Epithelial cell of proximal tubule (primary cell): ENCODE measurements at regions not wholly inside any gene's neighbourhood (a gene's known extent, or its start where the extent isn't known, plus 50 kb on each side); places are given as distances from the start of the nearest gene placed in this dataset.

Source experiments
- DNase-seq: peaks from one replicate; pipeline ENCODE4 v3.0.0-alpha.2; 2011; ENCODE audit warnings: low read depth
- H3K4me3 ChIP-seq: 2 replicates; pipeline ENCODE4 v1.5.1; 2011; ENCODE audit warnings: low read depth, mild to moderate bottlenecking, low read length
- TF ChIP-seq, protein P1 (sequence below): conservative IDR thresholded peaks from 2 replicates; pipeline ENCODE4 v1.5.1; 2012; ENCODE audit warnings: low read depth, mild to moderate bottlenecking, low read length

DNA sequence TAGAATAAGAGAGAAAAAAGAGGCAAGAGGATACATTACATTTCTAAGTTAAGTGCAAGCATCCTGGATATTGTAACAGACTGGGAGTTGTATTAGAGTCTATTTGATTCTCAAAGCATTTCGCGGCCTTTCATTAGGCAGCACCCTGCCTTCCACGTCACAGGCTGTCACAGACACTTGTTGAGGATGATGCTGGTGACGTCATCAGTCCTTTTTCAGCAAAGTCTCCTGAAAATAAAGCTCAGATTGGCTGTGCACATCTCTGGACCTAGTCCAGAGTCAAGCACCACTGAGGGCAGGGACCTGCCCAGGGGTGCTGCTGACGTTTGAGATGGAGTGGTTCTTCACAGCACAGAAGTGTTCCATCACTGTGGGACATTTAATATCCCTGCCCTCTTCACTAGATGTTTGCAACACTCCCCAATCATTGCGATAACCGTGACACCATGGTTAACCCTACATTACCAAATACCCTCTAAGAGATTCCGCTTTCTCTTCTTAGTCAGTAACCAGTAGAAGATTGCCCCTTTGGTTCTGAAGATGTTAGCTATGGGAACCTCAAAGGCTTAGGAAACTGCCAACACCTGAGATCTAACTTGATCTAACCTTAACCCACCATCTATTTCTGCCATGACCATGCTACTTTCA, 72.7 kb upstream of the F3 start:
- no peak overlapping the region for H3K4me3 ChIP-seq
- TF ChIP-seq, protein P1, sequence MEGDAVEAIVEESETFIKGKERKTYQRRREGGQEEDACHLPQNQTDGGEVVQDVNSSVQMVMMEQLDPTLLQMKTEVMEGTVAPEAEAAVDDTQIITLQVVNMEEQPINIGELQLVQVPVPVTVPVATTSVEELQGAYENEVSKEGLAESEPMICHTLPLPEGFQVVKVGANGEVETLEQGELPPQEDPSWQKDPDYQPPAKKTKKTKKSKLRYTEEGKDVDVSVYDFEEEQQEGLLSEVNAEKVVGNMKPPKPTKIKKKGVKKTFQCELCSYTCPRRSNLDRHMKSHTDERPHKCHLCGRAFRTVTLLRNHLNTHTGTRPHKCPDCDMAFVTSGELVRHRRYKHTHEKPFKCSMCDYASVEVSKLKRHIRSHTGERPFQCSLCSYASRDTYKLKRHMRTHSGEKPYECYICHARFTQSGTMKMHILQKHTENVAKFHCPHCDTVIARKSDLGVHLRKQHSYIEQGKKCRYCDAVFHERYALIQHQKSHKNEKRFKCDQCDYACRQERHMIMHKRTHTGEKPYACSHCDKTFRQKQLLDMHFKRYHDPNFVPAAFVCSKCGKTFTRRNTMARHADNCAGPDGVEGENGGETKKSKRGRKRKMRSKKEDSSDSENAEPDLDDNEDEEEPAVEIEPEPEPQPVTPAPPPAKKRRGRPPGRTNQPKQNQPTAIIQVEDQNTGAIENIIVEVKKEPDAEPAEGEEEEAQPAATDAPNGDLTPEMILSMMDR = no peak
- no peak for DNase-seq

DNA sequence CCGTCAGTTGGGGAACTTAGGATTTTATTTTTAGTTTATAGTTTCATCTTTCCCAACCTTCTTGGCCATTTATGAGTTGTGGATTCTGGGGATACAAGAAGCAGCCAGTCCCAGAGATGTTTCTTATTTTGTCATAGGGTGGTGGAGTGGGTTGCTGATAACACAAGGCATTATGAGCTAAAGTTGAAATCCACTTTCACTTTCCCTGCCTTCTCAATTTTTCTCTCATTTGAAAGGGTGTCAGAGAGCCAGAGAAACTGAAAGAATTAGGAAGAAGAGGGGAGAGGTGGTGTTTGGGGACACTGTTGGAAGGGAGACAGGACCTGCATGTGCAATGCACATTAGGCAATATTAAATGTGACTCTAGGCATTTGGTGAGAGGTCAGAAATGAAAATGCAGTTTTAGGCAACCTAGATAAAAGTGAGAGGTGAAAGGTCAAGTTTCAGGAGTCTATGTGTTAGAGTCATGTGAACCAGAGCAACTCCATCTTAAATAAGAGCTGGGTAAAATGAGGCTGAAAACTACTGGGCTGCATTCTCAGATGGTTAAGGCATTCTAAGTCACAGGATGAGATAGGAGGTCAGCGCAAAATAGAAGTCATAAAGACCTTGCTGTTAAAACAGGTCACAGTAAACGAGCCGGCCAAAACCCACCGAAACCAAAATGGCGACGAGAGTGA, 71.1 kb upstream of the F3 start:
- no peak for DNase-seq
- TF ChIP-seq, protein P1 = no peak
- H3K4me3 ChIP-seq = no peak overlapping the region

- no peak for DNase-seq
- TF ChIP-seq, protein P1 = no peak
- H3K4me3 ChIP-seq = no peak overlapping the region
These were observed 70.3 kb upstream of the F3 start for GRCh38 chr1:94611681-94612475.

DNA sequence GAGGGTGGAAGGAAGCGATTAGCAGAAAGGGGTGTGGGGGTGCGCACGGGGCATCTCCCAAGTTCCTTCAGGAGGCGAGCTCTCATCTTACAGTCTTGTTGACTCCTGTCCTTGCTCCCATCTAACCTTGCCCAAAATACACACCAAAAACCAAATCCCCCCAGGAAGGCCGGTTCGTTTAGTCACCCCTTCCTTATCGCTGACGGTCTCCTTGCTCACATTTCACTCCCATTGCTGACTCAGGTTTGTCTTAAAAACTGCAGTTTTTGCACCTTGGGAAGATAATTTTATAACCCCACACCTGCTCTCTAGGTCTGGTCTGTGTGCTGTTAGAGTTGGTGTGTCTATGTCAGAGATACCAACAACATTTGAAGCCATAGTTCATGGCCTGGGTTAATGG, 68.1 kb upstream of the F3 start:
- DNase-seq = no peak
- TF ChIP-seq, protein P1 = no peak
- H3K4me3 ChIP-seq = no peak overlapping the region

GRCh38 chr1:94608852-94609530, 67.4 kb upstream of the F3 start:
- TF ChIP-seq, protein P1 = no peak
- H3K4me3 ChIP-seq = no peak overlapping the region
- DNase-seq = no peak

- peak; percentile 89 for DNase-seq
- H3K4me3 ChIP-seq = no peak overlapping the region
- TF ChIP-seq, protein P1 = no peak
These were observed 66.7 kb upstream of the F3 start for GRCh38 chr1:94608142-94608851.
